NCI-H748 (cell line): ENCODE measurements at regions not wholly inside any gene's neighbourhood (a gene's known extent, or its start where the extent isn't known, plus 50 kb on each side); places are given as distances from the start of the nearest gene placed in this dataset.

Experiments
- DNase-seq: peaks from one replicate; lab custom pipeline; 2025; ENCODE audit not compliant: unreplicated experiment; lab: John Stamatoyannopoulos, UW

GRCh38 chr7:84256571-84256971 lies 62.0 kb upstream of the SEMA3A start:
- no peak for DNase-seq

GRCh38 chr7:84251277-84251781 lies 56.7 kb upstream of the SEMA3A start:
- no peak for DNase-seq

GRCh38 chr7:84250452-84250851 lies 55.9 kb upstream of the SEMA3A start:
- no peak for DNase-seq

GRCh38 chr7:84249656-84250055 lies 55.1 kb upstream of the SEMA3A start:
- DNase-seq = no peak

- no peak for DNase-seq
Measured at GRCh38 chr7:84248843-84249242, 54.3 kb upstream of the SEMA3A start.

- DNase-seq = no peak
Measured at GRCh38 chr7:84248267-84248666, 53.7 kb upstream of the SEMA3A start.

GRCh38 chr7:84247591-84247990 lies 53.0 kb upstream of the SEMA3A start:
- DNase-seq = no peak

- peak; percentile 32 for DNase-seq
Measured at GRCh38 chr7:84245835-84246234, 51.2 kb upstream of the SEMA3A start.
